H9 (cell line): ENCODE measurements at regions not wholly inside any gene's neighbourhood (a gene's known extent, or its start where the extent isn't known, plus 50 kb on each side); places are given as distances from the start of the nearest gene placed in this dataset.

Experiments used
- DNase-seq: peaks from one replicate; pipeline ENCODE4 v3.0.0-alpha.2; 2017
- H2AFZ ChIP-seq: one replicate; pipeline ENCODE4 v1.6.1; 2013; ENCODE audit warnings: mild to moderate bottlenecking, low read length, control low read depth, moderate library complexity
- H2AK5ac ChIP-seq: 2 replicates; pipeline ENCODE4 v1.6.1; 2013; ENCODE audit warnings: low read length, control low read depth, mixed read lengths; ENCODE audit not compliant: insufficient read length
- H2BK120ac ChIP-seq: one replicate; pipeline ENCODE4 v1.6.1; 2013; ENCODE audit warnings: low read depth, mild to moderate bottlenecking, low read length, control low read depth, inconsistent platforms; ENCODE audit not compliant: poor library complexity, severe bottlenecking
- H2BK12ac ChIP-seq: 2 replicates; pipeline ENCODE4 v1.6.1; 2013; ENCODE audit warnings: low read length, control low read depth, mixed read lengths, low read depth; ENCODE audit not compliant: insufficient read length
- H2BK15ac ChIP-seq: 2 replicates; pipeline ENCODE4 v1.6.1; 2013; ENCODE audit warnings: low read depth, low read length, control low read depth
- H2BK20ac ChIP-seq: one replicate; pipeline ENCODE4 v1.6.1; 2013; ENCODE audit warnings: low read depth, mild to moderate bottlenecking, low read length, control low read depth, inconsistent platforms; ENCODE audit not compliant: poor library complexity, severe bottlenecking
- H2BK5ac ChIP-seq: 2 replicates; pipeline ENCODE4 v1.6.1; 2013; ENCODE audit warnings: low read length, control low read depth, mixed read lengths; ENCODE audit not compliant: insufficient read length
- H3K14ac ChIP-seq: 2 replicates; pipeline ENCODE4 v1.6.1; 2013; ENCODE audit warnings: low read length, control low read depth; ENCODE audit not compliant: insufficient read depth
- H3K18ac ChIP-seq: 2 replicates; pipeline ENCODE4 v1.6.1; 2013; ENCODE audit warnings: low read depth, mild to moderate bottlenecking, mixed read lengths, low read length, control low read depth; ENCODE audit not compliant: insufficient read length
- H3K23ac ChIP-seq: 2 replicates; pipeline ENCODE4 v1.6.1; 2013; ENCODE audit warnings: low read length, control low read depth, mixed read lengths, low read depth; ENCODE audit not compliant: insufficient read length
- H3K23me2 ChIP-seq: 2 replicates; pipeline ENCODE4 v1.6.1; 2013; ENCODE audit warnings: low read depth, mild to moderate bottlenecking, mixed read lengths, low read length, control low read depth; ENCODE audit not compliant: insufficient read length, poor library complexity, severe bottlenecking
- H3K27ac ChIP-seq: 2 replicates; pipeline ENCODE4 v1.5.1; 2013; ENCODE audit warnings: low read length, control low read depth, mixed read lengths, low read depth; ENCODE audit not compliant: insufficient read length
- H3K27me3 ChIP-seq: 2 replicates; pipeline ENCODE4 v1.6.1; 2013; ENCODE audit warnings: low read length, control low read depth, inconsistent platforms; ENCODE audit not compliant: insufficient read depth
- H3K4ac ChIP-seq: 2 replicates; pipeline ENCODE4 v1.6.1; 2013; ENCODE audit warnings: low read depth, mild to moderate bottlenecking, control low read depth, inconsistent platforms, low read length, moderate library complexity
- H3K4me1 ChIP-seq: 2 replicates; pipeline ENCODE4 v1.6.1; 2013; ENCODE audit warnings: low read length, control low read depth, inconsistent platforms; ENCODE audit not compliant: insufficient read depth
- H3K4me2 ChIP-seq: 2 replicates; pipeline ENCODE4 v1.6.1; 2013; ENCODE audit warnings: low read length, control low read depth, mixed read lengths; ENCODE audit not compliant: insufficient read length, insufficient read depth
- H3K56ac ChIP-seq: 2 replicates; pipeline ENCODE4 v1.6.1; 2013; ENCODE audit warnings: low read depth, mild to moderate bottlenecking, mixed read lengths, low read length, control low read depth; ENCODE audit not compliant: insufficient read length
- H3K79me1 ChIP-seq: 2 replicates; pipeline ENCODE4 v1.6.1; 2013; ENCODE audit warnings: low read depth, mild to moderate bottlenecking, moderate library complexity, low read length, control low read depth, inconsistent platforms; ENCODE audit not compliant: insufficient read depth, poor library complexity, severe bottlenecking
- H3K79me2 ChIP-seq: 2 replicates; pipeline ENCODE4 v1.6.1; 2013; ENCODE audit warnings: low read length, control low read depth, inconsistent platforms; ENCODE audit not compliant: insufficient read depth
- H3K9ac ChIP-seq: 2 replicates; pipeline ENCODE4 v1.6.1; 2013; ENCODE audit warnings: low read length, control low read depth, mixed read lengths; ENCODE audit not compliant: insufficient read length; ENCODE audit errors: extremely low read depth
- H3K9me3 ChIP-seq: one replicate; pipeline ENCODE4 v1.6.1; 2013; ENCODE audit warnings: low read depth, low read length, inconsistent platforms; ENCODE audit not compliant: control insufficient read depth
- H3T11ph ChIP-seq: one replicate; pipeline ENCODE4 v1.6.1; 2013; ENCODE audit warnings: mild to moderate bottlenecking, low read length, control low read depth, inconsistent platforms
- H4K20me1 ChIP-seq: one replicate; pipeline ENCODE4 v1.6.1; 2013; ENCODE audit not compliant: control insufficient read depth, insufficient read length, insufficient read depth
- H4K5ac ChIP-seq: 2 replicates; pipeline ENCODE4 v1.6.1; 2013; ENCODE audit warnings: low read depth, mild to moderate bottlenecking, mixed read lengths, low read length, control low read depth; ENCODE audit not compliant: insufficient read length
- H4K8ac ChIP-seq: replicated peaks from 2 replicates; pipeline ENCODE4 v1.6.1; 2013; ENCODE audit warnings: low read length, control low read depth, mixed read lengths, low read depth; ENCODE audit not compliant: insufficient read length
- H4K91ac ChIP-seq: 2 replicates; pipeline ENCODE4 v1.6.1; 2013; ENCODE audit warnings: low read depth, mild to moderate bottlenecking, moderate library complexity, mixed read lengths, low read length, control low read depth; ENCODE audit not compliant: insufficient read length
- H3K27ac Mint-ChIP-seq, 3 experiments: 2 replicates in 2 of 3; 3 replicates in 1 of 3; pipeline ENCODE4 v1.8.0; 2020 to 2021; ENCODE audit warnings: mixed read lengths in 3 of 3, mild to moderate bottlenecking in 1 of 3, moderate library complexity in 1 of 3
- H3K27me3 Mint-ChIP-seq: 2 replicates; pipeline ENCODE4 v1.8.0; 2021; ENCODE audit warnings: low read depth, mild to moderate bottlenecking, moderate library complexity, mixed read lengths
- H3K36me3 Mint-ChIP-seq, 3 experiments: 2 replicates in 2 of 3; 3 replicates in 1 of 3; pipeline ENCODE4 v1.8.0; 2020 to 2021; ENCODE audit warnings: low read depth in 3 of 3, mixed read lengths in 3 of 3; ENCODE audit not compliant: insufficient read depth in 1 of 3
- H3K4me1 Mint-ChIP-seq, 2 experiments: 2 replicates each; pipeline ENCODE4 v1.8.0; 2020; ENCODE audit warnings: mixed read lengths in 2 of 2
- H3K4me3 Mint-ChIP-seq, 2 experiments: 2 replicates in 1 of 2; 3 replicates in 1 of 2; pipeline ENCODE4 v1.8.0; 2020 to 2021; ENCODE audit warnings: mild to moderate bottlenecking in 2 of 2, mixed read lengths in 2 of 2, moderate library complexity in 1 of 2
- H3K9me3 Mint-ChIP-seq, 2 experiments: 2 replicates in 1 of 2; 3 replicates in 1 of 2; pipeline ENCODE4 v1.8.0; 2020; ENCODE audit warnings: mild to moderate bottlenecking in 2 of 2, mixed read lengths in 2 of 2, moderate library complexity in 1 of 2
- CTCF ChIP-seq: fragments of 200-600 bp; sonication (generic); conservative IDR thresholded peaks from 3 replicates; pipeline ENCODE4 v1.8.0; 2021; ENCODE audit warnings: antibody characterized with exemption, mild to moderate bottlenecking
- WGBS: extraction: QIAGEN DNeasy Blood & Tissue Kit; methylation state at CpG from one replicate; pipeline ENCODE4 v1.1.7; 2013; ENCODE audit warnings: missing lambda C conversion rate, low lambda C conversion rate, mixed read lengths; ENCODE audit not compliant: insufficient read length; ENCODE audit errors: extremely low coverage; 5-methylcytosine and 5-hydroxymethylcytosine counted together

- no CpG with 5 or more reads among the region's 3 CpGs for WGBS
- Histone ChIP-seq H4K20me1 (no peaks in the 10 kb centered on the region), H3K14ac (no peak overlapping the region), H2BK120ac (no peak overlapping the region), H3K18ac (no peak overlapping the region), H4K5ac (no peak overlapping the region), H3K23ac (no peak overlapping the region), H3K4ac (no peak overlapping the region), H3K9me3 (no peaks in the 10 kb centered on the region), H4K8ac (no peak overlapping the region), H2BK5ac (no peak overlapping the region), H3K23me2 (no peaks in the 10 kb centered on the region), H2BK12ac (no peak overlapping the region), H3K9ac (no peak overlapping the region), H2BK20ac (no peak overlapping the region), H2BK15ac (no peak overlapping the region), H4K91ac (no peak overlapping the region), H3K27ac (no peak overlapping the region), H3K4me1 (no peaks in the 10 kb centered on the region; the same call in 1 of the 2 replicates), H3T11ph (no peak overlapping the region), H2AK5ac (no peak overlapping the region), H3K4me2 (no peak overlapping the region), H3K79me2 (no peaks in the 10 kb centered on the region), H3K27me3 (no peaks in the 10 kb centered on the region), H2AFZ (no peak overlapping the region), H3K79me1 (no peaks in the 10 kb centered on the region), H3K56ac (no peak overlapping the region)
- Mint-ChIP-seq H3K4me3 (no peak overlapping the region), H3K36me3 (no peaks in the 10 kb centered on the region), H3K9me3 (no peaks in the 10 kb centered on the region), H3K27ac (no peak overlapping the region), H3K27me3 (no peaks in the 10 kb centered on the region), H3K4me1 (peaks cover 14 to 15% of the 10 kb centered on the region in 2 experiments)
- no peak for DNase-seq
- no peak for TF ChIP-seq CTCF
Measured at GRCh38 chr4:119861731-119862130, 204.9 kb downstream of the MAD2L1 start.
